ENCODE measurements at regions not wholly inside any gene's neighbourhood (a gene's known extent, or its start where the extent isn't known, plus 50 kb on each side); places are given as distances from the start of the nearest gene placed in this dataset.
A peak's percentile ranks its signal among the peaks of the same experiment; 100 is the strongest.

DNA sequence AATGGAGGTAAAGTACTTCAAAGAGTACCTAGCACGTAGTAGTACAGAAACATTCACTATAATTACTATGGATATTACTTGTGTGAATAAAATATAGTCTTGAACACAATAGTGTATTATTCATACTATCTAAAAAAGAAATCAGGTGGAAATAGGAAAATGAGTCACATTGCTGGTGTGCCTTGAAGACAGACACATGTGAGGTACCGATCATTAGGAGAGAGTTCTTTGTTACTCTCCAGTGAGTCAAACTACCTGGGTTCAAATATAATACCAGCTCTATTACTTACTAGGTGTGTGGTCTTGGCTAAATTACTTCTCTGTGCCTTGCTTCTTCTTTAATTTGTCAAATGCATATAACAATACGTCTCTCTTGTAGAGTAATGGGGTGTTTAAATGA is 50.8 kb upstream of the BEND6 start:
- H3K4me3 ChIP-seq: no peak overlapping the region
- H3K27ac ChIP-seq (ENCODE audit: low read depth in 1 of 2, low read length in 1 of 2): no peak overlapping the region
- ATAC-seq (ENCODE audit: insufficient read depth, low FRiP score): no peak
- H3K27me3 ChIP-seq (ENCODE audit: control insufficient read depth in 3 of 3, insufficient read depth in 3 of 3, low read length in 2 of 3): no peaks in the 10 kb centered on the region
- H3K4me1 ChIP-seq (ENCODE audit: control insufficient read depth in 5 of 5, insufficient read depth in 5 of 5, low read length in 5 of 5): no peaks in the 10 kb centered on the region
- H3K9ac ChIP-seq (ENCODE audit: insufficient read depth in 1 of 2, low read length in 2 of 2): no peak overlapping the region
- no peak for TF ChIP-seq CTCF (IDR thresholded peaks at IDR 0.05; ENCODE audit: control extremely low read depth, extremely low read depth)
- WGBS, 2 donors: 52 to 55% methylated on average over 3 of the region's 3 CpGs
- no peaks in the 10 kb centered on the region for H3K9me3 ChIP-seq (ENCODE audit: control insufficient read depth in 4 of 4, insufficient read depth in 3 of 4, low read length in 3 of 4)
- H3K36me3 ChIP-seq (ENCODE audit: control insufficient read depth in 4 of 4, insufficient read depth in 4 of 4, low read length in 4 of 4): no peaks in the 10 kb centered on the region
- DNase-seq: no peak

DNA sequence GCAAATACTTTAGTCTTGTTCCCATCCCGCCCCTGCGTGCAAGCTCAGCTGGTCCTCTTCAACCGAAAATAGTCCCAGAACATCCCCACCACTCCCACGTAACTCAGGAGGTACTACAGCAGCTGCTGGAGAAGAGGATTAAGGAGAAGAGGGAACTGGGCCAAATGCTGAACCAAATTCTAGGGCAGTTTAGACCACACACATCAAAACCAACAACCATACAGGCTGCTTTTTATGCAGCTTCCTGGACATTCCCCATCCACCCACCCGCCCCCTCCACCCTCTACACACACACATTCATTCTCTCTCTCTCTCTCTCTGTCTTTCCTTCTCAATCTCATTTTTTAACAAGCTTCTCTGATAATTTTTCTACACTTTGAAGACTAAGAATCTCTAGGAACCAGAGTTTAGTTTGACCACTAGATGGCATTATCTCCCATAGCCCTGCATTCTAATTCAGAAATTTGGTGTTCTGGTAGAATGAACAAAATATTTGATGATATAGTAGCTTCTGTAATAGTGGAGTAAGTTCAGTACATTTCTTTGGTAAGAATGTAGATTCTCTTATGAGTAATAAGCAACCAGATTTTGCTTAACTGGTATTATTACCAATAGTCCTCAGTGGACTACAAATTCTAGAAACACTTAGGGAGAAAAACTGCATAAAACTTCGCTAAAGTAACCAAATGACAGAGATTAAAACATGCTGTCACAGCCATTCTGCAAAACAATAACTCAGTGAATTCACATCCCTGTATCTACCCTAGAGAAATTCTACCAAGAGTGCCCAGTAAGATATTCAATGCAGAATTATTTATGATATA is 52.1 kb upstream of the BEND6 start:
- H3K27me3 ChIP-seq (ENCODE audit: control insufficient read depth in 3 of 3, insufficient read depth in 3 of 3, low read length in 2 of 3): no peaks in the 10 kb centered on the region
- no peak for ATAC-seq (ENCODE audit: insufficient read depth, low FRiP score)
- H3K9me3 ChIP-seq (ENCODE audit: control insufficient read depth in 4 of 4, insufficient read depth in 3 of 4, low read length in 3 of 4): no peaks in the 10 kb centered on the region
- no peak overlapping the region for H3K27ac ChIP-seq (ENCODE audit: low read depth in 1 of 2, low read length in 1 of 2)
- no peak overlapping the region for H3K4me3 ChIP-seq
- TF ChIP-seq CTCF (IDR thresholded peaks at IDR 0.05; ENCODE audit: control extremely low read depth, extremely low read depth): peak; percentile 48
- WGBS, 2 donors: 40 to 54% methylated on average over 6 of the region's 6 CpGs
- no peak overlapping the region for H3K9ac ChIP-seq (ENCODE audit: insufficient read depth in 1 of 2, low read length in 2 of 2)
- H3K36me3 ChIP-seq (ENCODE audit: control insufficient read depth in 4 of 4, insufficient read depth in 4 of 4, low read length in 4 of 4): no peaks in the 10 kb centered on the region
- no peaks in the 10 kb centered on the region for H3K4me1 ChIP-seq (ENCODE audit: control insufficient read depth in 5 of 5, insufficient read depth in 5 of 5, low read length in 5 of 5)
- DNase-seq: peak in 2 of 3 donors; percentile 70 to 75

DNA sequence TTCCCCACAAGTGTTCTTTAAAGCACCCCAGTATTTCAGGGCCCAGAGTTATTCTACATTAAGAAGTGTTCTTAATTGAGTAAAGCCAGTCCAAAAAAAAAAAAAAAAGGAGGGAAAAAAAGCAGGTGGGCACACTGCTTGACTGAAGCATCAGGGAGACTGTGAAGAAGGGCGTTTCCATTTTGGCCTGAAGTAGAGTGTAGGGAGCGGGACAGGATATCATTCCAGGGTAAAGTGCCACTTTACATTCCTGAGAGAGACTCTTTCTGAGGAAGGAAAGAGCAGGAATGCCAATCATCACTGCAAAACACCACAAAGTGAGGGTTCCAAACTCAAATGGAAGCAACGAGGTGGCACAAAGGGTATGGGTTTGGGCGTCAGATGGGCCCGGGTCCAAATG is 54.1 kb upstream of the BEND6 start:
- H3K4me3 ChIP-seq: no peak overlapping the region
- DNase-seq: peak in 1 of 3 donors; percentile 13
- no peak overlapping the region for H3K27ac ChIP-seq (ENCODE audit: low read depth in 1 of 2, low read length in 1 of 2)
- TF ChIP-seq CTCF (IDR thresholded peaks at IDR 0.05; ENCODE audit: control extremely low read depth, extremely low read depth): no peak
- no peaks in the 10 kb centered on the region for H3K36me3 ChIP-seq (ENCODE audit: control insufficient read depth in 4 of 4, insufficient read depth in 4 of 4, low read length in 4 of 4)
- 67 to 80% methylated on average over 5 of the region's 5 CpGs for WGBS, 2 donors
- H3K4me1 ChIP-seq (ENCODE audit: control insufficient read depth in 5 of 5, insufficient read depth in 5 of 5, low read length in 5 of 5): no peaks in the 10 kb centered on the region
- H3K9me3 ChIP-seq (ENCODE audit: control insufficient read depth in 4 of 4, insufficient read depth in 3 of 4, low read length in 3 of 4): no peaks in the 10 kb centered on the region
- H3K9ac ChIP-seq (ENCODE audit: insufficient read depth in 1 of 2, low read length in 2 of 2): no peak overlapping the region
- H3K27me3 ChIP-seq (ENCODE audit: control insufficient read depth in 3 of 3, insufficient read depth in 3 of 3, low read length in 2 of 3): no peaks in the 10 kb centered on the region
- no peak for ATAC-seq (ENCODE audit: insufficient read depth, low FRiP score)

DNA sequence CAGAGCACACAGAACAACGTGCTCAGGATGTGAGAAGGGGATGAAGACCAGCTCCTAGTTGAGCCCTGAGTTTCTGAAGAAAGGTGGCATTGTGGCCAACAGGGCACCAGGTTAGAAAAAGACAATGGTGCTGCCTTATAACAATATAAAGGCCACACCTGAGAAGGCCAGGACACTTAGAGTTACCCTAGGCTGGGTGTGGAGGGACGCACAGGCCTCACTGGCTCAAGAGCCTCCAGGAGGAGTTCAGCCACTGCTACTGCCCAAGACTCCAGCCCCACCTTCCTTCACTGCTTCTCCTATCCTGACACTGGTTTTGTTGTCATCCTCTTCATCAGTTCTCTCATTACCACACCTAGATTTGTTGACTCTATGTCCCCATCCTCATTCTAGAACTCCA is 55.2 kb upstream of the BEND6 start:
- Histone ChIP-seq H3K36me3 (ENCODE audit: control insufficient read depth in 4 of 4, insufficient read depth in 4 of 4, low read length in 4 of 4) (no peaks in the 10 kb centered on the region), H3K9ac (ENCODE audit: insufficient read depth in 1 of 2, low read length in 2 of 2) (no peak overlapping the region), H3K27me3 (ENCODE audit: control insufficient read depth in 3 of 3, insufficient read depth in 3 of 3, low read length in 2 of 3) (no peaks in the 10 kb centered on the region), H3K4me1 (ENCODE audit: control insufficient read depth in 5 of 5, insufficient read depth in 5 of 5, low read length in 5 of 5) (no peaks in the 10 kb centered on the region), H3K4me3 (no peak overlapping the region), H3K9me3 (ENCODE audit: control insufficient read depth in 4 of 4, insufficient read depth in 3 of 4, low read length in 3 of 4) (no peaks in the 10 kb centered on the region), H3K27ac (ENCODE audit: low read depth in 1 of 2, low read length in 1 of 2) (no peak overlapping the region)
- 84 to 88% methylated on average over 2 of the region's 2 CpGs for WGBS, 2 donors
- no peak for TF ChIP-seq CTCF (IDR thresholded peaks at IDR 0.05; ENCODE audit: control extremely low read depth, extremely low read depth)
- ATAC-seq (ENCODE audit: insufficient read depth, low FRiP score) (no peak), DNase-seq (no peak)
